HepG2 (cell line): ENCODE measurements at regions not wholly inside any gene's neighbourhood (a gene's known extent, or its start where the extent isn't known, plus 50 kb on each side); places are given as distances from the start of the nearest gene placed in this dataset.

Experiments used
- ATAC-seq: fragments of 200-7000 bp; cut with Tn5 transposase; 3 replicates; pipeline ENCODE4 v1.9.1; 2020; ENCODE audit warnings: mild to moderate bottlenecking, moderate library complexity
- BruUV-seq: library from RNA; stranded (reverse); fragments of 400-500 nt; replicated peaks from 2 replicates; lab custom pipeline; 2021; lab: Mats Ljungman, UMichigan
- CTCF ChIA-PET: fragments of 300-600 bp; formaldehyde crosslinking; extraction: SDS; loops from one replicate; lab custom pipeline; 2021; ENCODE audit warnings: low total read pairs, inconsistent platforms, low intra/inter-chr PET ratio; lab: Yijun Ruan, JAX
- POLR2A ChIA-PET: fragments of 350-600 bp; sonication (Branson Sonifier 250); formaldehyde crosslinking; loops from one replicate; lab custom pipeline; 2020; ENCODE audit warnings: antibody characterized with exemption, inconsistent platforms; lab: Yijun Ruan, JAX
- DNase-seq: peaks from one replicate; pipeline ENCODE4 v3.0.0-alpha.2; 2015; ENCODE audit warnings: low spot score
- FAIRE-seq: peaks from 3 replicates; lab custom pipeline; 2011; peaks lifted over from hg19 to GRCh38; lab: Jason Lieb, UNC
- H2AFZ ChIP-seq: one replicate; pipeline ENCODE4 v1.6.1; 2011; ENCODE audit warnings: low read length, inconsistent platforms
- H3K27ac ChIP-seq: fragments of 300-600 bp; 3 replicates; pipeline ENCODE4 v1.8.0; 2011; ENCODE audit warnings: mixed run types, mild to moderate bottlenecking, mixed read lengths, low read length, inconsistent platforms; ENCODE audit not compliant: insufficient read depth; ENCODE audit errors: extremely low read length
- H3K27me3 ChIP-seq, 2 experiments: fragments of 200-600 bp in 1 of 2; 2 replicates in 1 of 2; 3 replicates in 1 of 2; pipeline versions ENCODE4 v1.6.0 to v1.8.0; 2011; ENCODE audit warnings: low read length in 2 of 2, mild to moderate bottlenecking in 2 of 2, moderate library complexity in 2 of 2, inconsistent platforms in 1 of 2; ENCODE audit not compliant: insufficient read depth in 2 of 2, control insufficient read depth in 1 of 2
- H3K36me3 ChIP-seq, 2 experiments: fragments of 200-600 bp in 1 of 2; replicated peaks in 1 of 2; 2 replicates in 1 of 2; 3 replicates in 1 of 2; pipeline versions ENCODE4 v1.5.1 to v1.8.0; 2011; ENCODE audit warnings: low read length in 2 of 2, inconsistent platforms in 1 of 2; ENCODE audit not compliant: insufficient read depth in 2 of 2, control insufficient read depth in 1 of 2
- H3K4me1 ChIP-seq: 2 replicates; pipeline ENCODE4 v1.5.1; 2012; ENCODE audit warnings: low read length, inconsistent platforms; ENCODE audit not compliant: insufficient read depth
- H3K4me2 ChIP-seq: 2 replicates; pipeline ENCODE4 v1.6.0; 2011; ENCODE audit warnings: low read depth, low read length, inconsistent platforms
- H3K4me3 ChIP-seq, 3 experiments: fragments of 200-600 bp in 1 of 3; sonication (generic), shearing (Covaris generic) in 1 of 3; replicated peaks in 1 of 3; 2 replicates each; pipeline ENCODE4 v1.5.1; 2011 to 2016; ENCODE audit warnings: low read length in 3 of 3, inconsistent platforms in 2 of 3, low read depth in 2 of 3, mild to moderate bottlenecking in 2 of 3, control low read depth in 1 of 3, mixed read lengths in 1 of 3; ENCODE audit not compliant: insufficient read depth in 1 of 3
- H3K79me2 ChIP-seq: one replicate; pipeline ENCODE4 v1.6.1; 2011; ENCODE audit warnings: low read length, inconsistent platforms; ENCODE audit not compliant: insufficient read depth
- H3K9ac ChIP-seq: 2 replicates; pipeline ENCODE4 v1.6.0; 2011; ENCODE audit warnings: mild to moderate bottlenecking, low read depth, low read length, inconsistent platforms; ENCODE audit not compliant: insufficient read depth
- H3K9me3 ChIP-seq: 2 replicates; pipeline ENCODE4 v1.5.1; 2012; ENCODE audit warnings: mild to moderate bottlenecking, low read length
- H4K20me1 ChIP-seq: 2 replicates; pipeline ENCODE4 v1.6.0; 2011; ENCODE audit warnings: inconsistent platforms, mild to moderate bottlenecking, low read length, moderate library complexity; ENCODE audit not compliant: insufficient read depth
- PPARG ChIP-seq: conservative IDR thresholded peaks from 2 replicates; pipeline ENCODE4 v1.6.1; 2016; ENCODE audit warnings: missing biosample characterization, missing genetic modification reagents
- SOX13 ChIP-seq, 3 experiments: fragments of 450-650 bp in 1 of 3; sonication (generic) in 1 of 3; formaldehyde crosslinking in 1 of 3; IDR thresholded peaks in 2 of 3; conservative IDR thresholded peaks in 1 of 3; 2 replicates each; pipeline versions ENCODE4 v1.5.0 to v1.6.1; 2016 to 2020; ENCODE audit warnings: antibody characterized with exemption in 1 of 3, mild to moderate bottlenecking in 1 of 3, missing compliant biosample characterization in 1 of 3, missing genetic modification reagents in 1 of 3, moderate library complexity in 1 of 3
- ZC3H4 ChIP-seq: sonication (generic); formaldehyde crosslinking; IDR thresholded peaks from 2 replicates; pipeline ENCODE4 v1.4.0; 2020; ENCODE audit warnings: missing genetic modification reagents, borderline replicate concordance
- ZNF335 ChIP-seq: sonication (generic); formaldehyde crosslinking; IDR thresholded peaks from 2 replicates; pipeline ENCODE4 v1.4.0; 2020; ENCODE audit warnings: missing genetic modification reagents
- WGBS: methylation state at CpG from one replicate; pipeline ENCODE4 v1.1.6; 2017; ENCODE audit warnings: low lambda C conversion rate; 5-methylcytosine and 5-hydroxymethylcytosine counted together
- in situ Hi-C: cut with HindIII; loops from 2 replicates; pipeline ENCODE4 v1.10.0; 2017; ENCODE audit warnings: low pct_unique_long_range_greater_than_20kb; ENCODE audit not compliant: extremely low pct_ligation_motif_present
- intact Hi-C: fragments of 100-400 bp; cut with micrococcal nuclease; formaldehyde crosslinking; loops from one replicate; pipeline ENCODE4 v1.10.0; 2022; ENCODE audit not compliant: unreplicated experiment
- TF ChIP-seq, protein P1 (sequence below): sonication (generic); formaldehyde crosslinking; IDR thresholded peaks from 2 replicates; pipeline ENCODE4 v1.4.0; 2020; ENCODE audit warnings: missing genetic modification reagents, borderline replicate concordance
- TF ChIP-seq, protein P2 (sequence below): IDR thresholded peaks from 2 replicates; pipeline ENCODE4 v1.6.1; 2012; ENCODE audit warnings: inconsistent platforms

DNA sequence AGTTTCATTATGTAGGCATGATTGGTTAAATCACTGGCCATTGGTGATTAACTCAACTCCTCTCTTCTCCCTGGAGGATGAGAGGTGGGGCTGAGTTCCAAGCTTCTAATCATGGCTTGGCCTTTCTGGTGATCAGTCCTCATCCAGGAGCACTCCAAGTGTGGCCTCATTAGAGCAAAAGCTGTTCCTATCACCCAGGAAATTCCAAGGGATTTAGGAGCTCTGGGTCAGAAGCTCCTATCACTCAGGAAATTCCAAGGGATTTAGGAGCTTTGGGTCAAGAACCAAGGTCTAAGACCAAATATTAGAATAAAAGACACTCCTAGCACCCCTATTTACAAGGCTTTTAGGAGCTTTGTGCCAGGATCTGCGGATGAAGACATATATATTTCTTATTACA is 168.0 kb upstream of the BDNF start:
- CTCF ChIA-PET = no interaction called here
- TF ChIP-seq ZC3H4 (CRISPR knock-in tag) (no peak), SOX13 (IDR thresholded peaks at IDR 0.05) (no peak), SOX13 (CRISPR knock-in tag; conservative IDR thresholded peaks at IDR 0.05 in 1 of 2, IDR thresholded peaks at IDR 0.05 in 1 of 2) (no peak), ZNF335 (CRISPR knock-in tag) (no peak), PPARG (no peak)
- TF ChIP-seq, protein P1, sequence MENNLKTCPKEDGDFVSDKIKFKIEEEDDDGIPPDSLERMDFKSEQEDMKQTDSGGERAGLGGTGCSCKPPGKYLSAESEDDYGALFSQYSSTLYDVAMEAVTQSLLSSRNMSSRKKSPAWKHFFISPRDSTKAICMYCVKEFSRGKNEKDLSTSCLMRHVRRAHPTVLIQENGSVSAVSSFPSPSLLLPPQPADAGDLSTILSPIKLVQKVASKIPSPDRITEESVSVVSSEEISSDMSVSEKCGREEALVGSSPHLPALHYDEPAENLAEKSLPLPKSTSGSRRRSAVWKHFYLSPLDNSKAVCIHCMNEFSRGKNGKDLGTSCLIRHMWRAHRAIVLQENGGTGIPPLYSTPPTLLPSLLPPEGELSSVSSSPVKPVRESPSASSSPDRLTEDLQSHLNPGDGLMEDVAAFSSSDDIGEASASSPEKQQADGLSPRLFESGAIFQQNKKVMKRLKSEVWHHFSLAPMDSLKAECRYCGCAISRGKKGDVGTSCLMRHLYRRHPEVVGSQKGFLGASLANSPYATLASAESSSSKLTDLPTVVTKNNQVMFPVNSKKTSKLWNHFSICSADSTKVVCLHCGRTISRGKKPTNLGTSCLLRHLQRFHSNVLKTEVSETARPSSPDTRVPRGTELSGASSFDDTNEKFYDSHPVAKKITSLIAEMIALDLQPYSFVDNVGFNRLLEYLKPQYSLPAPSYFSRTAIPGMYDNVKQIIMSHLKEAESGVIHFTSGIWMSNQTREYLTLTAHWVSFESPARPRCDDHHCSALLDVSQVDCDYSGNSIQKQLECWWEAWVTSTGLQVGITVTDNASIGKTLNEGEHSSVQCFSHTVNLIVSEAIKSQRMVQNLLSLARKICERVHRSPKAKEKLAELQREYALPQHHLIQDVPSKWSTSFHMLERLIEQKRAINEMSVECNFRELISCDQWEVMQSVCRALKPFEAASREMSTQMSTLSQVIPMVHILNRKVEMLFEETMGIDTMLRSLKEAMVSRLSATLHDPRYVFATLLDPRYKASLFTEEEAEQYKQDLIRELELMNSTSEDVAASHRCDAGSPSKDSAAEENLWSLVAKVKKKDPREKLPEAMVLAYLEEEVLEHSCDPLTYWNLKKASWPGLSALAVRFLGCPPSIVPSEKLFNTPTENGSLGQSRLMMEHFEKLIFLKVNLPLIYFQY (CRISPR knock-in tag) = no peak
- TF ChIP-seq, protein P2, sequence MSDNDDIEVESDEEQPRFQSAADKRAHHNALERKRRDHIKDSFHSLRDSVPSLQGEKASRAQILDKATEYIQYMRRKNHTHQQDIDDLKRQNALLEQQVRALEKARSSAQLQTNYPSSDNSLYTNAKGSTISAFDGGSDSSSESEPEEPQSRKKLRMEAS = no peak
- TF ChIP-seq, all 625 proteins: peak for 0
- Histone ChIP-seq H3K27me3 (peaks cover 0 to 5% of the 10 kb centered on the region in 2 experiments; a peak in 2 of 5 replicates), H3K4me2 (no peak overlapping the region), H3K79me2 (no peaks in the 10 kb centered on the region), H4K20me1 (no peaks in the 10 kb centered on the region), H3K4me3 (no peak overlapping the region), H2AFZ (no peak overlapping the region), H3K27ac (no peak overlapping the region), H3K4me1 (no peaks in the 10 kb centered on the region), H3K9ac (no peak overlapping the region), H3K9me3 (no peaks in the 10 kb centered on the region), H3K36me3 (no peaks in the 10 kb centered on the region)
- in situ Hi-C loops = no loop called here
- POLR2A ChIA-PET = no interaction called here
- intact Hi-C loops = no loop called here
- WGBS = 0% methylated on average over 1 of the region's 1 CpG
- no peak for DNase-seq
- no peak for FAIRE-seq
- no TSS peak for BruUV-seq
- no peak for ATAC-seq
